Spleen (tissue), 7 donors: ENCODE measurements at regions not wholly inside any gene's neighbourhood (a gene's known extent, or its start where the extent isn't known, plus 50 kb on each side); places are given as distances from the start of the nearest gene placed in this dataset.

Experiments used
- CTCF ChIP-seq, 11 experiments: fragments of 200-600 bp in 7 of 11; fragments of 450-650 bp in 4 of 11; sonication (generic) in 4 of 11; IDR thresholded peaks in 8 of 11; conservative IDR thresholded peaks in 3 of 11; 1 replicate in 7 of 11; 2 replicates in 4 of 11; pipeline versions ENCODE4 v1.4.0 to v1.8.0; 2016 to 2021; ENCODE audit warnings: antibody characterized with exemption in 11 of 11, inconsistent platforms in 4 of 11, mild to moderate bottlenecking in 1 of 11
- POLR2A ChIP-seq, 3 donors: fragments of 450-650 bp; IDR thresholded peaks; one replicate each; pipeline ENCODE4 v1.5.1; 2017; ENCODE audit warnings: antibody characterized with exemption in 3 of 3, mild to moderate bottlenecking in 1 of 3
- donor health status: DM: no; HTN: no; CAD: no; lungs with moderate emphysema.
- donor health status: DM: no; HTN: no; CAD: no.
- donor health status: DM: no; HTN: no; CAD: no.

GRCh38 chr3:110199588-110199943 is 862.2 kb upstream of the DPPA4 start:
- no peak for TF ChIP-seq CTCF (IDR thresholded peaks at IDR 0.05 in 8 of 11, conservative IDR thresholded peaks at IDR 0.05 in 3 of 11)
- TF ChIP-seq POLR2A (IDR thresholded peaks at IDR 0.05) = no peak
